OCI-LY3 (cell line): ENCODE measurements at regions not wholly inside any gene's neighbourhood (a gene's known extent, or its start where the extent isn't known, plus 50 kb on each side); places are given as distances from the start of the nearest gene placed in this dataset.

Source experiments
- EZH2phosphoT487 ChIP-seq: fragments of 200-600 bp; shearing (Covaris generic); IDR thresholded peaks from 2 replicates; pipeline ENCODE4 v1.6.1; 2018; ENCODE audit warnings: antibody characterized with exemption, mixed run types, low read depth
- TF ChIP-seq, protein P1 (sequence below): fragments of 200-600, 300-600 bp; sonication (generic); IDR thresholded peaks from 2 replicates; pipeline ENCODE4 v1.5.1; 2014; ENCODE audit warnings: antibody characterized with exemption, low read length, low read depth

GRCh38 chr5:23103566-23103965, 250.4 kb upstream of the CDH12 start:
- TF ChIP-seq, protein P1, sequence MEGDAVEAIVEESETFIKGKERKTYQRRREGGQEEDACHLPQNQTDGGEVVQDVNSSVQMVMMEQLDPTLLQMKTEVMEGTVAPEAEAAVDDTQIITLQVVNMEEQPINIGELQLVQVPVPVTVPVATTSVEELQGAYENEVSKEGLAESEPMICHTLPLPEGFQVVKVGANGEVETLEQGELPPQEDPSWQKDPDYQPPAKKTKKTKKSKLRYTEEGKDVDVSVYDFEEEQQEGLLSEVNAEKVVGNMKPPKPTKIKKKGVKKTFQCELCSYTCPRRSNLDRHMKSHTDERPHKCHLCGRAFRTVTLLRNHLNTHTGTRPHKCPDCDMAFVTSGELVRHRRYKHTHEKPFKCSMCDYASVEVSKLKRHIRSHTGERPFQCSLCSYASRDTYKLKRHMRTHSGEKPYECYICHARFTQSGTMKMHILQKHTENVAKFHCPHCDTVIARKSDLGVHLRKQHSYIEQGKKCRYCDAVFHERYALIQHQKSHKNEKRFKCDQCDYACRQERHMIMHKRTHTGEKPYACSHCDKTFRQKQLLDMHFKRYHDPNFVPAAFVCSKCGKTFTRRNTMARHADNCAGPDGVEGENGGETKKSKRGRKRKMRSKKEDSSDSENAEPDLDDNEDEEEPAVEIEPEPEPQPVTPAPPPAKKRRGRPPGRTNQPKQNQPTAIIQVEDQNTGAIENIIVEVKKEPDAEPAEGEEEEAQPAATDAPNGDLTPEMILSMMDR: no peak
- TF ChIP-seq EZH2phosphoT487: no peak
